Smooth muscle cell (in vitro differentiated cells): ENCODE measurements at regions not wholly inside any gene's neighbourhood (a gene's known extent, or its start where the extent isn't known, plus 50 kb on each side); places are given as distances from the start of the nearest gene placed in this dataset.

Experiments
- DNase-seq: peaks from one replicate; lab custom pipeline; 2025; ENCODE audit not compliant: unreplicated experiment; lab: John Stamatoyannopoulos, UW
- H2AFZ ChIP-seq: fragments of 200-600 bp; sonication (generic); 2 replicates; pipeline ENCODE4 v1.6.0; 2016; ENCODE audit warnings: antibody characterized with exemption, low read depth, mild to moderate bottlenecking
- H3F3A ChIP-seq: fragments of 200-600 bp; sonication (generic); 2 replicates; pipeline ENCODE4 v1.6.0; 2017; ENCODE audit warnings: antibody characterized with exemption, low read depth
- H3K27ac ChIP-seq: fragments of 200-600 bp; sonication (generic); 2 replicates; pipeline ENCODE4 v1.5.1; 2016; ENCODE audit warnings: low read depth, mild to moderate bottlenecking
- H3K27me3 ChIP-seq: fragments of 200-600 bp; sonication (generic); 2 replicates; pipeline ENCODE4 v1.6.1; 2016; ENCODE audit warnings: low read depth, mild to moderate bottlenecking
- H3K36me3 ChIP-seq: fragments of 200-600 bp; sonication (generic); 2 replicates; pipeline ENCODE4 v1.5.1; 2016; ENCODE audit warnings: low read depth
- H3K4me1 ChIP-seq: fragments of 200-600 bp; sonication (generic); 2 replicates; pipeline ENCODE4 v1.5.1; 2016; ENCODE audit warnings: low read depth
- H3K4me2 ChIP-seq: fragments of 200-600 bp; sonication (generic); 2 replicates; pipeline ENCODE4 v1.6.0; 2016; ENCODE audit warnings: mild to moderate bottlenecking
- H3K4me3 ChIP-seq: fragments of 200-600 bp; sonication (generic); 2 replicates; pipeline ENCODE4 v1.5.1; 2016; ENCODE audit warnings: mild to moderate bottlenecking
- H3K79me2 ChIP-seq: fragments of 200-600 bp; sonication (generic); 2 replicates; pipeline ENCODE4 v1.6.0; 2016; ENCODE audit warnings: low read depth, mild to moderate bottlenecking
- H3K9ac ChIP-seq: fragments of 200-600 bp; sonication (generic); 2 replicates; pipeline ENCODE4 v1.6.0; 2016; ENCODE audit warnings: low read depth
- H3K9me3 ChIP-seq: fragments of 200-600 bp; sonication (generic); replicated peaks from 2 replicates; pipeline ENCODE4 v1.5.1; 2016; ENCODE audit warnings: low read depth
- H4K20me1 ChIP-seq: fragments of 200-600 bp; sonication (generic); 2 replicates; pipeline ENCODE4 v1.6.0; 2016; ENCODE audit warnings: low read depth
- CTCF ChIP-seq: fragments of 200-600 bp; sonication (generic); IDR thresholded peaks from 2 replicates; pipeline ENCODE4 v1.5.1; 2017; ENCODE audit warnings: borderline replicate concordance, mild to moderate bottlenecking, antibody characterized with exemption; ENCODE audit not compliant: insufficient read depth, poor library complexity, severe bottlenecking
- WGBS: methylation state at CpG from one replicate; pipeline ENCODE4 v1.1.7; 2016; ENCODE audit warnings: low lambda C conversion rate; 5-methylcytosine and 5-hydroxymethylcytosine counted together

GRCh38 chr4:81881855-81882621 is 410.3 kb upstream of the RASGEF1B start:
- Histone ChIP-seq H4K20me1 (no peaks in the 10 kb centered on the region), H3F3A (no peaks in the 10 kb centered on the region), H3K4me2 (no peak overlapping the region), H3K27ac (no peak overlapping the region), H3K27me3 (no peaks in the 10 kb centered on the region), H3K36me3 (no peaks in the 10 kb centered on the region), H3K79me2 (no peaks in the 10 kb centered on the region), H3K9ac (no peak overlapping the region), H3K9me3 (no peaks in the 10 kb centered on the region), H3K4me3 (no peak overlapping the region), H2AFZ (no peak overlapping the region), H3K4me1 (no peaks in the 10 kb centered on the region)
- no peak for TF ChIP-seq CTCF
- DNase-seq, result no peak
- 72% methylated on average over 3 of the region's 3 CpGs for WGBS

- no peak for TF ChIP-seq CTCF
- H3K36me3 ChIP-seq, result no peaks in the 10 kb centered on the region
- H3K9ac ChIP-seq, result no peak overlapping the region
- H3K9me3 ChIP-seq, result no peaks in the 10 kb centered on the region
- no peak overlapping the region for H3K4me3 ChIP-seq
- no peak for DNase-seq
- peaks cover 11% of the 10 kb centered on the region for H3K4me1 ChIP-seq
- no peak overlapping the region for H3K4me2 ChIP-seq
- no peaks in the 10 kb centered on the region for H3K79me2 ChIP-seq
- H3K27me3 ChIP-seq, result no peaks in the 10 kb centered on the region
- no peaks in the 10 kb centered on the region for H4K20me1 ChIP-seq
- H3K27ac ChIP-seq, result no peak overlapping the region
- 83% methylated on average over 3 of the region's 3 CpGs for WGBS
- H3F3A ChIP-seq, result no peaks in the 10 kb centered on the region
- H2AFZ ChIP-seq, result no peak overlapping the region
These were observed 404.4 kb upstream of the RASGEF1B start for GRCh38 chr4:81876106-81876505.

GRCh38 chr4:81874661-81875515 is 403.2 kb upstream of the RASGEF1B start:
- Histone ChIP-seq H2AFZ (peak overlapping the region; percentile 79), H3K4me3 (no peak overlapping the region), H3K4me2 (no peak overlapping the region), H3K79me2 (no peaks in the 10 kb centered on the region), H4K20me1 (no peaks in the 10 kb centered on the region), H3K27me3 (no peaks in the 10 kb centered on the region), H3K4me1 (peaks cover 11% of the 10 kb centered on the region), H3K27ac (no peak overlapping the region), H3K9me3 (no peaks in the 10 kb centered on the region), H3K9ac (no peak overlapping the region), H3K36me3 (no peaks in the 10 kb centered on the region), H3F3A (no peaks in the 10 kb centered on the region)
- DNase-seq, result no peak
- TF ChIP-seq CTCF, result no peak
- 61% methylated on average over 3 of the region's 3 CpGs for WGBS
